Prostate gland (tissue), 2 donors: ENCODE measurements at regions not wholly inside any gene's neighbourhood (a gene's known extent, or its start where the extent isn't known, plus 50 kb on each side); places are given as distances from the start of the nearest gene placed in this dataset.

ENCODE experiments used
- POLR2A ChIP-seq: fragments of 450-650 bp; IDR thresholded peaks from one replicate; pipeline ENCODE4 v1.6.1; 2016; ENCODE audit warnings: antibody characterized with exemption, mild to moderate bottlenecking
- TF ChIP-seq, protein P1 (sequence below), 4 experiments: fragments of 200-600 bp in 2 of 4; fragments of 450-650 bp in 2 of 4; sonication (generic) in 2 of 4; IDR thresholded peaks; 1 replicate in 3 of 4; 2 replicates in 1 of 4; pipeline ENCODE4 v1.5.1; 2016 to 2019; ENCODE audit warnings: antibody characterized with exemption in 4 of 4, mild to moderate bottlenecking in 2 of 4, moderate library complexity in 2 of 4

- TF ChIP-seq, protein P1, sequence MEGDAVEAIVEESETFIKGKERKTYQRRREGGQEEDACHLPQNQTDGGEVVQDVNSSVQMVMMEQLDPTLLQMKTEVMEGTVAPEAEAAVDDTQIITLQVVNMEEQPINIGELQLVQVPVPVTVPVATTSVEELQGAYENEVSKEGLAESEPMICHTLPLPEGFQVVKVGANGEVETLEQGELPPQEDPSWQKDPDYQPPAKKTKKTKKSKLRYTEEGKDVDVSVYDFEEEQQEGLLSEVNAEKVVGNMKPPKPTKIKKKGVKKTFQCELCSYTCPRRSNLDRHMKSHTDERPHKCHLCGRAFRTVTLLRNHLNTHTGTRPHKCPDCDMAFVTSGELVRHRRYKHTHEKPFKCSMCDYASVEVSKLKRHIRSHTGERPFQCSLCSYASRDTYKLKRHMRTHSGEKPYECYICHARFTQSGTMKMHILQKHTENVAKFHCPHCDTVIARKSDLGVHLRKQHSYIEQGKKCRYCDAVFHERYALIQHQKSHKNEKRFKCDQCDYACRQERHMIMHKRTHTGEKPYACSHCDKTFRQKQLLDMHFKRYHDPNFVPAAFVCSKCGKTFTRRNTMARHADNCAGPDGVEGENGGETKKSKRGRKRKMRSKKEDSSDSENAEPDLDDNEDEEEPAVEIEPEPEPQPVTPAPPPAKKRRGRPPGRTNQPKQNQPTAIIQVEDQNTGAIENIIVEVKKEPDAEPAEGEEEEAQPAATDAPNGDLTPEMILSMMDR (IDR thresholded peaks at IDR 0.05), result no peak
- TF ChIP-seq POLR2A, result no peak
Measured at GRCh38 chr20:60191014-60191413, 232.8 kb downstream of the CDH26 start.
